Smooth muscle cell (in vitro differentiated cells): ENCODE measurements at regions not wholly inside any gene's neighbourhood (a gene's known extent, or its start where the extent isn't known, plus 50 kb on each side); places are given as distances from the start of the nearest gene placed in this dataset.

Experiments
- DNase-seq: peaks from one replicate; lab custom pipeline; 2025; ENCODE audit not compliant: unreplicated experiment; lab: John Stamatoyannopoulos, UW
- H2AFZ ChIP-seq: fragments of 200-600 bp; sonication (generic); 2 replicates; pipeline ENCODE4 v1.6.0; 2016; ENCODE audit warnings: antibody characterized with exemption, low read depth, mild to moderate bottlenecking
- H3F3A ChIP-seq: fragments of 200-600 bp; sonication (generic); 2 replicates; pipeline ENCODE4 v1.6.0; 2017; ENCODE audit warnings: antibody characterized with exemption, low read depth
- H3K27ac ChIP-seq: fragments of 200-600 bp; sonication (generic); 2 replicates; pipeline ENCODE4 v1.5.1; 2016; ENCODE audit warnings: low read depth, mild to moderate bottlenecking
- H3K27me3 ChIP-seq: fragments of 200-600 bp; sonication (generic); 2 replicates; pipeline ENCODE4 v1.6.1; 2016; ENCODE audit warnings: low read depth, mild to moderate bottlenecking
- H3K36me3 ChIP-seq: fragments of 200-600 bp; sonication (generic); 2 replicates; pipeline ENCODE4 v1.5.1; 2016; ENCODE audit warnings: low read depth
- H3K4me1 ChIP-seq: fragments of 200-600 bp; sonication (generic); 2 replicates; pipeline ENCODE4 v1.5.1; 2016; ENCODE audit warnings: low read depth
- H3K4me2 ChIP-seq: fragments of 200-600 bp; sonication (generic); 2 replicates; pipeline ENCODE4 v1.6.0; 2016; ENCODE audit warnings: mild to moderate bottlenecking
- H3K4me3 ChIP-seq: fragments of 200-600 bp; sonication (generic); 2 replicates; pipeline ENCODE4 v1.5.1; 2016; ENCODE audit warnings: mild to moderate bottlenecking
- H3K79me2 ChIP-seq: fragments of 200-600 bp; sonication (generic); 2 replicates; pipeline ENCODE4 v1.6.0; 2016; ENCODE audit warnings: low read depth, mild to moderate bottlenecking
- H3K9ac ChIP-seq: fragments of 200-600 bp; sonication (generic); 2 replicates; pipeline ENCODE4 v1.6.0; 2016; ENCODE audit warnings: low read depth
- H3K9me3 ChIP-seq: fragments of 200-600 bp; sonication (generic); replicated peaks from 2 replicates; pipeline ENCODE4 v1.5.1; 2016; ENCODE audit warnings: low read depth
- H4K20me1 ChIP-seq: fragments of 200-600 bp; sonication (generic); 2 replicates; pipeline ENCODE4 v1.6.0; 2016; ENCODE audit warnings: low read depth
- WGBS: methylation state at CpG from one replicate; pipeline ENCODE4 v1.1.7; 2016; ENCODE audit warnings: low lambda C conversion rate; 5-methylcytosine and 5-hydroxymethylcytosine counted together
- TF ChIP-seq, protein P1 (sequence below): fragments of 200-600 bp; sonication (generic); IDR thresholded peaks from 2 replicates; pipeline ENCODE4 v1.5.1; 2017; ENCODE audit warnings: borderline replicate concordance, mild to moderate bottlenecking, antibody characterized with exemption; ENCODE audit not compliant: insufficient read depth, poor library complexity, severe bottlenecking

DNA sequence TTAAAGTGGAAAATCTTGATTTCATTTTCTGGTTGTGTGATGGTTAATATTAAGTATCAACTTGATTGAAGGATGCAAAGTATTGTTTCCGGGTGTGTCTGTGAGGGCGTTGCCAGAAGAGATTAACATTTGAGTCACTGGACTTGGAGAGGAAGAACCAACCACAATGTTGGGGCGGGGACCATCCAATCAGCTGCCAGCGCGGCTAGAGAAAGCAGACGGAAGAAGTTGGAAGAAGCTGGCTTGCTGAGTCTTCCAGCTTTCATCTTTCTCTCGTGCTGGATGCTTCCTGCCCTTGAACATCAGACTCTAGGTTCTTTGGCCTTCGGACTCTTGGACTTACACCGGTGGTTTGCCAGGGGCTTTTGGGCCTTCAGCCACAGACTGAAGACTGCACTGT, 832.6 kb upstream of the TMPRSS15 start:
- Histone ChIP-seq H3K9ac (no peak overlapping the region), H3K9me3 (no peaks in the 10 kb centered on the region), H3K36me3 (no peaks in the 10 kb centered on the region), H3K27ac (no peak overlapping the region), H4K20me1 (no peaks in the 10 kb centered on the region), H3F3A (no peaks in the 10 kb centered on the region), H2AFZ (no peak overlapping the region), H3K4me1 (no peaks in the 10 kb centered on the region), H3K4me3 (no peak overlapping the region), H3K27me3 (no peaks in the 10 kb centered on the region), H3K79me2 (no peaks in the 10 kb centered on the region), H3K4me2 (no peak overlapping the region)
- DNase-seq: no peak
- WGBS: 94% methylated on average over 9 of the region's 9 CpGs
- TF ChIP-seq, protein P1, sequence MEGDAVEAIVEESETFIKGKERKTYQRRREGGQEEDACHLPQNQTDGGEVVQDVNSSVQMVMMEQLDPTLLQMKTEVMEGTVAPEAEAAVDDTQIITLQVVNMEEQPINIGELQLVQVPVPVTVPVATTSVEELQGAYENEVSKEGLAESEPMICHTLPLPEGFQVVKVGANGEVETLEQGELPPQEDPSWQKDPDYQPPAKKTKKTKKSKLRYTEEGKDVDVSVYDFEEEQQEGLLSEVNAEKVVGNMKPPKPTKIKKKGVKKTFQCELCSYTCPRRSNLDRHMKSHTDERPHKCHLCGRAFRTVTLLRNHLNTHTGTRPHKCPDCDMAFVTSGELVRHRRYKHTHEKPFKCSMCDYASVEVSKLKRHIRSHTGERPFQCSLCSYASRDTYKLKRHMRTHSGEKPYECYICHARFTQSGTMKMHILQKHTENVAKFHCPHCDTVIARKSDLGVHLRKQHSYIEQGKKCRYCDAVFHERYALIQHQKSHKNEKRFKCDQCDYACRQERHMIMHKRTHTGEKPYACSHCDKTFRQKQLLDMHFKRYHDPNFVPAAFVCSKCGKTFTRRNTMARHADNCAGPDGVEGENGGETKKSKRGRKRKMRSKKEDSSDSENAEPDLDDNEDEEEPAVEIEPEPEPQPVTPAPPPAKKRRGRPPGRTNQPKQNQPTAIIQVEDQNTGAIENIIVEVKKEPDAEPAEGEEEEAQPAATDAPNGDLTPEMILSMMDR: no peak

DNA sequence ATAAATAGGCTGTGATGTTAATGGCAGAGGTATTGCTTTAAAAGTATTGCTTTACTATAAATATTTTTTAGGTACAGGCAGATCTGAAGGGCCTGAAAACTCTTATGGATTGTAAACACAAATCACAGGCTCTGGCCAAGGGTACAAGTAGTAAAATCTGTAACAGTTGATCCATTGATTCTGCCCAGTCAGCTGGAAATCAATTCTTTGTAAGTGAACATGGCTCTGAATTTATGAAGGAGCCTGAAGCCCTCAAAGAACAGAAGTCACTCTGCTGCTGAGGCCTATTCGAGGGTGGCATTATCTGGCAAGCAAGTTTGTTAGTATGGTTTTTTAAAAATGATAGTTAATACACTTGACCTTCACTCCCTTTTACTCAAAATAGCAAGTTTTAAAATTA, 834.0 kb upstream of the TMPRSS15 start:
- DNase-seq: no peak
- Histone ChIP-seq H4K20me1 (no peaks in the 10 kb centered on the region), H3K4me3 (no peak overlapping the region), H3K27me3 (no peaks in the 10 kb centered on the region), H3K9ac (no peak overlapping the region), H3K27ac (no peak overlapping the region), H3F3A (no peaks in the 10 kb centered on the region), H2AFZ (no peak overlapping the region), H3K9me3 (no peaks in the 10 kb centered on the region), H3K36me3 (no peaks in the 10 kb centered on the region), H3K4me1 (no peaks in the 10 kb centered on the region), H3K4me2 (no peak overlapping the region), H3K79me2 (no peaks in the 10 kb centered on the region)
- TF ChIP-seq, protein P1: no peak
- 91% methylated on average over 1 of the region's 1 CpG for WGBS

DNA sequence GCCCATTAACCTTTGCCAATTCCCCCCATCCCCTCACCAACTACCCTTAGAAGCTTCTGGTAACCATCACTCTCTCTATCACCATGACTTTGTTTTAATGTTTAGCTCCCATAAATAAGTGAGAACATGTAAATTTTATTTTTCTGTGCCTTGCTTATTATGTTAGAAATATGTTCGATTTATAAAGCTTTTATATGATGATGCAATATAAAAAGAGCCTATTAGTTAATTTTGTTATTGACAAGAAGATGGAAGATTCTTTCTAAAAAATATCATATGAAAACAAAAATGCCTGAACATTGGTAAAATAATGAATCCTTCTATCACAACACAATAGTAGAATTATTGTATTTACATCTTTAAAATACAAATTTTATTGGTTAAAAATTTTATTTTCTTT, 836.1 kb upstream of the TMPRSS15 start:
- H3K4me2 ChIP-seq: no peak overlapping the region
- DNase-seq: no peak
- no peak overlapping the region for H3K27ac ChIP-seq
- H3K9me3 ChIP-seq: no peaks in the 10 kb centered on the region
- no peak overlapping the region for H3K9ac ChIP-seq
- no peaks in the 10 kb centered on the region for H4K20me1 ChIP-seq
- H3K27me3 ChIP-seq: no peaks in the 10 kb centered on the region
- no peaks in the 10 kb centered on the region for H3K79me2 ChIP-seq
- no peaks in the 10 kb centered on the region for H3K4me1 ChIP-seq
- TF ChIP-seq, protein P1: no peak
- no peaks in the 10 kb centered on the region for H3F3A ChIP-seq
- 50% methylated on average over 1 of the region's 1 CpG for WGBS
- no peak overlapping the region for H3K4me3 ChIP-seq
- no peak overlapping the region for H2AFZ ChIP-seq
- no peaks in the 10 kb centered on the region for H3K36me3 ChIP-seq

DNA sequence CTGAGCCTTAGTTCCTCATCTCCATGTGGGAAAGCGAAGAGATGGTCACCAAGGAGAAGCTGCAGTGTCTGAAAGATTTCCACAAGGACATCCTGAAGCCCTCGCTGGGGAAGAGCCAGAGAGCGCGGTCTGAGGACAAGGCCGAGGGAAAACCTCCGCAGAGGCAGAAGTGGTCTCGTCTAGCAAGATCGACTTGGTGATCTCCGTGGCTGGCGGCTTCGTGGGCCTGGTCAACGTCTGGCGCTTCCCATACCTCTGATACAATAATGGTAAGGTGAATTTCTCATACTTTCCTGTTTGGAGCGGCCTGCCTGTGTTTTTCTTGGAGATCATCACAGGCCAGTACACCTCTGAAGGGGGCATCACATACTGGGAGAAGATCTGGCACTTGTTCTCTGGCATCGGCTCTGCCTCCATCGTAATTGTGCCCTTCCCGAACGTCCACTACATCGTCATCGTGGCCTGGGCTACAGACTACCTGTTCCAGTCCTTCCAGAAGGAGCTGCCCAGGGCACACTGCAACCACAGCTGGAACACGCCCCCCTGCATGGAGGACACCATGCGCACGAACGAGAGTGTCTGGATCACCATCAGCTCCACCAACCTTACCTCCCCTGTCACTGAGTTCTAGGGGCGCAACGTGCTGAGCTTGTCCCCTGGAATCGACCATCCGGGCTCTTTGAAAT, 841.1 kb upstream of the TMPRSS15 start:
- WGBS: 94% methylated on average over 26 of the region's 28 CpGs
- no peaks in the 10 kb centered on the region for H3F3A ChIP-seq
- H3K79me2 ChIP-seq: no peaks in the 10 kb centered on the region
- no peak overlapping the region for H2AFZ ChIP-seq
- no peaks in the 10 kb centered on the region for H3K4me1 ChIP-seq
- H3K9me3 ChIP-seq: no peaks in the 10 kb centered on the region
- no peak overlapping the region for H3K27ac ChIP-seq
- DNase-seq: no peak
- no peak overlapping the region for H3K4me2 ChIP-seq
- H3K27me3 ChIP-seq: no peaks in the 10 kb centered on the region
- H3K36me3 ChIP-seq: no peaks in the 10 kb centered on the region
- no peaks in the 10 kb centered on the region for H4K20me1 ChIP-seq
- TF ChIP-seq, protein P1: no peak
- no peak overlapping the region for H3K4me3 ChIP-seq
- H3K9ac ChIP-seq: no peak overlapping the region
